GM23338 (cell line): ENCODE measurements at regions not wholly inside any gene's neighbourhood (a gene's known extent, or its start where the extent isn't known, plus 50 kb on each side); places are given as distances from the start of the nearest gene placed in this dataset.

Source experiments
- ATAC-seq: fragments of 200-7000 bp; cut with Tn5 transposase; 3 replicates; pipeline ENCODE4 v1.9.1; 2020
- DNase-seq: peaks from one replicate; pipeline ENCODE4 v3.0.0-alpha.2; 2015; ENCODE audit warnings: low spot score
- H2AFZ ChIP-seq: fragments of 200-600 bp; sonication (generic); 2 replicates; pipeline ENCODE4 v1.8.0; 2016; ENCODE audit warnings: antibody characterized with exemption, mild to moderate bottlenecking, moderate library complexity
- H3F3A ChIP-seq: fragments of 200-600 bp; sonication (generic); replicated peaks from 2 replicates; pipeline ENCODE4 v1.8.0; 2017; ENCODE audit warnings: antibody characterized with exemption, mixed run types, low read depth
- H3K27ac ChIP-seq: fragments of 200-600 bp; sonication (generic); 2 replicates; pipeline ENCODE4 v1.6.1; 2016; ENCODE audit warnings: low read depth
- H3K27me3 ChIP-seq: fragments of 200-600 bp; sonication (generic); 2 replicates; pipeline ENCODE4 v1.8.0; 2016; ENCODE audit warnings: mild to moderate bottlenecking, mixed run types, moderate library complexity; ENCODE audit not compliant: insufficient read depth
- H3K36me3 ChIP-seq: fragments of 200-600 bp; sonication (generic); 2 replicates; pipeline ENCODE4 v1.8.0; 2016; ENCODE audit warnings: mild to moderate bottlenecking; ENCODE audit not compliant: insufficient read depth
- H3K4me1 ChIP-seq: fragments of 200-600 bp; sonication (generic); 2 replicates; pipeline ENCODE4 v1.8.0; 2016; ENCODE audit warnings: mild to moderate bottlenecking, moderate library complexity; ENCODE audit not compliant: insufficient read depth
- H3K4me2 ChIP-seq: fragments of 200-600 bp; sonication (generic); 2 replicates; pipeline ENCODE4 v1.7.1; 2017; ENCODE audit warnings: mixed run types
- H3K4me3 ChIP-seq: fragments of 200-600 bp; sonication (generic); 2 replicates; pipeline ENCODE4 v1.6.1; 2016; ENCODE audit warnings: mixed run types
- H3K79me2 ChIP-seq: fragments of 200-600 bp; sonication (generic); replicated peaks from 2 replicates; pipeline ENCODE4 v1.8.0; 2017; ENCODE audit warnings: mild to moderate bottlenecking; ENCODE audit not compliant: insufficient read depth
- H3K9me2 ChIP-seq: fragments of 200-600 bp; sonication (generic); 2 replicates; pipeline ENCODE4 v1.8.0; 2017; ENCODE audit not compliant: insufficient read depth
- H4K20me1 ChIP-seq: fragments of 200-600 bp; sonication (generic); replicated peaks from 2 replicates; pipeline ENCODE4 v1.8.0; 2017; ENCODE audit warnings: mild to moderate bottlenecking; ENCODE audit not compliant: insufficient read depth
- H3K27ac Mint-ChIP-seq: 2 replicates; pipeline ENCODE4 v1.8.0; 2020; ENCODE audit warnings: inconsistent platforms, mild to moderate bottlenecking, moderate library complexity, mixed read lengths
- H3K27me3 Mint-ChIP-seq: 3 replicates; pipeline ENCODE4 v1.8.0; 2022; ENCODE audit warnings: low read depth, mild to moderate bottlenecking, moderate library complexity, mixed read lengths, inconsistent platforms; ENCODE audit not compliant: insufficient read depth, poor library complexity
- H3K36me3 Mint-ChIP-seq: 3 replicates; pipeline ENCODE4 v1.8.0; 2021; ENCODE audit warnings: low read depth, mild to moderate bottlenecking, inconsistent platforms, moderate library complexity, mixed read lengths
- H3K4me1 Mint-ChIP-seq: 3 replicates; pipeline ENCODE4 v1.8.0; 2020; ENCODE audit warnings: mild to moderate bottlenecking, inconsistent platforms, mixed read lengths
- H3K4me3 Mint-ChIP-seq: 3 replicates; pipeline ENCODE4 v1.8.0; 2021; ENCODE audit warnings: moderate library complexity, mild to moderate bottlenecking, inconsistent platforms, mixed read lengths
- H3K9me3 Mint-ChIP-seq: 3 replicates; pipeline ENCODE4 v1.8.0; 2020; ENCODE audit warnings: moderate library complexity, mild to moderate bottlenecking, inconsistent platforms, mixed read lengths
- CREB1 ChIP-seq: fragments of 250-450 bp; sonication (Bioruptor Pico); IDR thresholded peaks from 2 replicates; pipeline ENCODE4 v1.5.0; 2020; ENCODE audit warnings: low read depth, mild to moderate bottlenecking, moderate library complexity
- CTCF ChIP-seq, 2 experiments: fragments of 200-600 bp in 1 of 2; sonication (generic) in 1 of 2; conservative IDR thresholded peaks; 2 replicates each; pipeline versions ENCODE4 v1.5.1 to v1.6.1; 2016 to 2017; ENCODE audit warnings: antibody characterized with exemption in 2 of 2, low read depth in 2 of 2, mild to moderate bottlenecking in 2 of 2, moderate library complexity in 1 of 2
- ETS1 ChIP-seq: IDR thresholded peaks from 2 replicates; pipeline ENCODE4 v1.6.1; 2016; ENCODE audit warnings: antibody characterized with exemption
- EZH2 ChIP-seq: fragments of 200-600 bp; sonication (generic); IDR thresholded peaks from one replicate; pipeline ENCODE4 v1.8.0; 2017; ENCODE audit warnings: antibody characterized with exemption, mild to moderate bottlenecking, low read depth; ENCODE audit not compliant: unreplicated experiment
- EZH2phosphoT487 ChIP-seq: fragments of 200-600 bp; sonication (generic); IDR thresholded peaks from one replicate; pipeline ENCODE4 v1.8.1; 2018; ENCODE audit warnings: antibody characterized with exemption; ENCODE audit not compliant: unreplicated experiment
- JUNB ChIP-seq: IDR thresholded peaks from one replicate; pipeline ENCODE4 v1.6.1; 2016; ENCODE audit warnings: antibody characterized with exemption; ENCODE audit not compliant: unreplicated experiment
- POLR2AphosphoS5 ChIP-seq: IDR thresholded peaks from 2 replicates; pipeline ENCODE4 v1.6.1; 2016; ENCODE audit warnings: antibody characterized with exemption, low read depth
- STAT1 ChIP-seq: IDR thresholded peaks from one replicate; pipeline ENCODE4 v1.6.1; 2016; ENCODE audit warnings: antibody characterized with exemption; ENCODE audit not compliant: unreplicated experiment
- ZNF114 ChIP-seq: fragments of 250-450 bp; sonication (Bioruptor Pico); IDR thresholded peaks from 2 replicates; pipeline ENCODE4 v1.5.0; 2020; ENCODE audit warnings: mild to moderate bottlenecking, moderate library complexity
- ZNF331 ChIP-seq: fragments of 250-450 bp; sonication (Bioruptor Pico); IDR thresholded peaks from 2 replicates; pipeline ENCODE4 v1.5.0; 2020; ENCODE audit warnings: low read depth, mild to moderate bottlenecking, moderate library complexity
- ZNF462 ChIP-seq: fragments of 250-450 bp; sonication (Bioruptor Pico); IDR thresholded peaks from 2 replicates; pipeline ENCODE4 v1.5.0; 2020; ENCODE audit warnings: mild to moderate bottlenecking, moderate library complexity

DNA sequence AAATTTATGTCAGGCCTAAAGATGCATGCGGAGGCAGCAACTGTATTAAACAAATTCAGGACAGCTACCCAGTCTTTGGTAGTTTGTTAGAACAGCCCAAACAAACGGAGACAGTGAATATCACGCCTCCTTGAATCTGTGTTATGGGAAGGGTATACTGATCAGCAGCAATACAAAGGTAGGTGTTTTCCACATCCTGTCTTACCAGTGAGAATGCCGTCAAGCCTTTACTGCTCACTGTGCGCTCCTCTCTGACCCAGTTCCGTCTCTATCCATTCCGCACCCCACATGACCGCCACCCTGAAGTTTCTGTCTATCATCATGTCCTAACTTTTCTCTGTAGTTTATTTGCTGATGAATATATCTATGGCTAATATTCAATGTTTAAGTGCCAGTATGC is 473.3 kb downstream of the LPIN1 start (continued):
- no peak for TF ChIP-seq ZNF462 (CRISPR knock-in tag)
- TF ChIP-seq CREB1 (CRISPR knock-in tag), result no peak
- TF ChIP-seq JUNB, result no peak
- no peak for TF ChIP-seq EZH2

DNA sequence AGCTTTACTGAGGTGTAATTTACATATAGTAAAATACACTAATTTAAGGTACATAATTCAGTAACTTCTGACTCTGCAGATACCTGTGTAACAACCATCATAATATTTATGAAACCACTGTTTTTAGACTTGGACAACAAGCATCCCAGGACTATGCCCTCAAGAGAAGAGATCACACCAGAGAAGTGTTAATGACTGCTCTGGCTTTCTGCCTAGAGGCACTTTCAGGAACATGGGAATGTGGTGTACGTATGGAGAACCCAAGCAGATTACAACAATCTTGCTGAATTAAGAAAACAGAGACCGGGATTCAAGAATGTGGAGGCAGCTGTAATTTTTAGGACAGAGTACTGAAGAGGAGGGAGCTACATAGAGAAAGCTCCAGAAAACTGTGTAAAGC is 475.2 kb downstream of the LPIN1 start:
- H3K27me3 Mint-ChIP-seq, result peaks cover 2% of the 10 kb centered on the region
- DNase-seq, result no peak
- H3K36me3 Mint-ChIP-seq, result peaks cover 32% of the 10 kb centered on the region
- H3K27ac Mint-ChIP-seq, result no peak overlapping the region
- no peak overlapping the region for H3K4me3 Mint-ChIP-seq
- H3K9me2 ChIP-seq, result no peaks in the 10 kb centered on the region
- H4K20me1 ChIP-seq, result no peaks in the 10 kb centered on the region
- H3K4me1 ChIP-seq, result no peaks in the 10 kb centered on the region
- H3K9me3 Mint-ChIP-seq, result peaks cover 37% of the 10 kb centered on the region
- no peak overlapping the region; the same call in 1 of the 2 replicates for H2AFZ ChIP-seq
- H3K36me3 ChIP-seq, result peaks cover 13% of the 10 kb centered on the region; the same call in 1 of the 2 replicates
- H3K27me3 ChIP-seq, result no peaks in the 10 kb centered on the region
- no peak overlapping the region for H3K27ac ChIP-seq
- H3K4me3 ChIP-seq, result no peak overlapping the region
- peaks cover 2% of the 10 kb centered on the region; the same call in 1 of the 3 replicates for H3K4me1 Mint-ChIP-seq
- ATAC-seq, result no peak
- H3K79me2 ChIP-seq, result no peaks in the 10 kb centered on the region
- no peaks in the 10 kb centered on the region for H3F3A ChIP-seq
- no peak overlapping the region for H3K4me2 ChIP-seq
- TF ChIP-seq ZNF114 (CRISPR knock-in tag) (no peak), POLR2AphosphoS5 (no peak), ZNF331 (CRISPR knock-in tag) (no peak), EZH2phosphoT487 (no peak), ETS1 (no peak), STAT1 (no peak), CTCF (conservative IDR thresholded peaks at IDR 0.05; ENCODE audit: low read depth in 2 of 2) (no peak)
